Thymus (tissue), 11 donors: ENCODE measurements at regions not wholly inside any gene's neighbourhood (a gene's known extent, or its start where the extent isn't known, plus 50 kb on each side); places are given as distances from the start of the nearest gene placed in this dataset.

Experiments
- DNase-seq, 9 donors: peaks; one replicate each; pipeline ENCODE4 v3.0.0-alpha.2; 2013; ENCODE audit warnings: low spot score in 9 of 9, low read depth in 6 of 9, missing footprints in 1 of 9
- H3K27ac ChIP-seq, 2 donors: one replicate each; pipeline ENCODE4 v1.5.1; 2013; ENCODE audit warnings: control low read depth in 1 of 2, low read depth in 1 of 2, low read length in 1 of 2, mild to moderate bottlenecking in 1 of 2, moderate library complexity in 1 of 2
- H3K27me3 ChIP-seq, 2 donors: one replicate each; pipeline ENCODE4 v1.5.1; 2013; ENCODE audit warnings: low read length in 1 of 2; ENCODE audit not compliant: control insufficient read depth in 2 of 2, insufficient read depth in 1 of 2
- H3K36me3 ChIP-seq, 2 donors: one replicate each; pipeline ENCODE4 v1.5.1; 2013; ENCODE audit warnings: low read length in 1 of 2, mild to moderate bottlenecking in 1 of 2, moderate library complexity in 1 of 2; ENCODE audit not compliant: control insufficient read depth in 2 of 2, insufficient read depth in 2 of 2
- H3K4me1 ChIP-seq, 2 donors: one replicate each; pipeline ENCODE4 v1.5.1; 2013; ENCODE audit warnings: low read length in 2 of 2; ENCODE audit not compliant: control insufficient read depth in 2 of 2, insufficient read depth in 2 of 2
- H3K4me3 ChIP-seq, 2 donors: one replicate each; pipeline ENCODE4 v1.5.1; 2013; ENCODE audit warnings: low read length in 2 of 2, control low read depth in 1 of 2, mild to moderate bottlenecking in 1 of 2
- H3K9me3 ChIP-seq, 2 donors: one replicate each; pipeline ENCODE4 v1.5.1; 2013; ENCODE audit warnings: low read length in 1 of 2, mild to moderate bottlenecking in 1 of 2; ENCODE audit not compliant: control insufficient read depth in 2 of 2, insufficient read depth in 1 of 2
- WGBS: extraction: QIAGEN DNeasy Blood & Tissue Kit; methylation state at CpG from one replicate; pipeline ENCODE4 v1.1.7; 2013; 5-methylcytosine and 5-hydroxymethylcytosine counted together
- donor health status: healthy.

- whole genome bisulfite sequencing: 24% methylated on average over 11 of the region's 11 CpGs
- no peaks in the 10 kb centered on the region for H3K9me3 ChIP-seq
- H3K27me3 ChIP-seq: peaks cover 0 to 2% of the 10 kb centered on the region in 2 donors
These were observed 333.9 kb downstream of the UQCRFS1 start for GRCh38 chr19:28878862-28879566.

GRCh38 chr19:28876609-28877123 lies 336.3 kb downstream of the UQCRFS1 start:
- H3K9me3 ChIP-seq: no peaks in the 10 kb centered on the region
- DNase-seq: no peak
- peaks cover 0 to 1% of the 10 kb centered on the region in 2 donors for H3K27me3 ChIP-seq
- no peak overlapping the region for H3K4me3 ChIP-seq
- no peaks in the 10 kb centered on the region for H3K4me1 ChIP-seq
- 81% methylated on average over 7 of the region's 7 CpGs for WGBS
- no peak overlapping the region for H3K27ac ChIP-seq
- no peaks in the 10 kb centered on the region for H3K36me3 ChIP-seq

More at GRCh38 chr19:28878862-28879566, 333.9 kb downstream of the UQCRFS1 start:
- Histone ChIP-seq H3K4me1 (no peaks in the 10 kb centered on the region), H3K36me3 (no peaks in the 10 kb centered on the region), H3K4me3 (no peak overlapping the region), H3K27ac (no peak overlapping the region)
- DNase-seq: peak; percentile 32 to 78 (median 60)

GRCh38 chr19:28874742-28875141 lies 338.2 kb downstream of the UQCRFS1 start:
- Histone ChIP-seq H3K27me3 (no peaks in the 10 kb centered on the region), H3K36me3 (no peaks in the 10 kb centered on the region), H3K27ac (no peak overlapping the region), H3K4me1 (no peaks in the 10 kb centered on the region), H3K4me3 (no peak overlapping the region), H3K9me3 (no peaks in the 10 kb centered on the region)
- WGBS: 89% methylated on average over 9 of the region's 9 CpGs
- DNase-seq: no peak

- WGBS: 47% methylated on average over 2 of the region's 2 CpGs
- DNase-seq: no peak
- H3K4me3 ChIP-seq: no peak overlapping the region
- no peaks in the 10 kb centered on the region for H3K9me3 ChIP-seq
- no peak overlapping the region for H3K27ac ChIP-seq
- no peaks in the 10 kb centered on the region for H3K36me3 ChIP-seq
- no peaks in the 10 kb centered on the region for H3K4me1 ChIP-seq
- no peaks in the 10 kb centered on the region for H3K27me3 ChIP-seq
These were observed 339.6 kb downstream of the UQCRFS1 start for GRCh38 chr19:28873301-28873700.

- DNase-seq: no peak
- H3K27me3 ChIP-seq: no peaks in the 10 kb centered on the region
- H3K27ac ChIP-seq: no peak overlapping the region
- H3K36me3 ChIP-seq: no peaks in the 10 kb centered on the region
- no peaks in the 10 kb centered on the region for H3K9me3 ChIP-seq
- H3K4me3 ChIP-seq: no peak overlapping the region
- H3K4me1 ChIP-seq: no peaks in the 10 kb centered on the region
- WGBS: 96% methylated on average over 12 of the region's 12 CpGs
These were observed 341.7 kb downstream of the UQCRFS1 start for GRCh38 chr19:28871099-28871725.

DNA sequence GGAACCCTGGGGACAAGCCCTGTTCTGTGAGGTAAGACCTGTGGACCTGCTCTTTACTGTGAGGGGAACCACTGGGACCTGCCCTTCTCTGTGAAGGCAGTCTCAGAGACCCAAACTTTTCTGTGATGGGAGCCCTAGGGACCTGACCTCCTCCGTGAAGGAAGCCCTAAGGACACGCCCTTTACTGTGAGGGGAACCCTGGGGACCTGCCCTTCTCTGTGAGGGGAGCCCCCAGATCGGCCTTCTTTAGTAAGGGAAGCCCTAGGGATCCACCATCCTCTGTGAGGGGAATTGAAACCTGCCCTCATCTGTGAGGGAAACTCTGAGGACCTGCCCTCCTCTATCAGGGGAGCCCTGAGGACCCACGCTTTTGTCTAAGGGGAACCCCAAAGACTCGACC lies 343.5 kb downstream of the UQCRFS1 start:
- Histone ChIP-seq H3K27ac (no peak overlapping the region), H3K4me3 (no peak overlapping the region), H3K4me1 (no peaks in the 10 kb centered on the region), H3K27me3 (no peaks in the 10 kb centered on the region), H3K36me3 (no peaks in the 10 kb centered on the region), H3K9me3 (no peaks in the 10 kb centered on the region)
- 83% methylated on average over 5 of the region's 5 CpGs for WGBS
- DNase-seq: no peak

- Histone ChIP-seq H3K36me3 (no peaks in the 10 kb centered on the region), H3K27me3 (no peaks in the 10 kb centered on the region), H3K4me1 (no peaks in the 10 kb centered on the region), H3K27ac (no peak overlapping the region), H3K9me3 (no peaks in the 10 kb centered on the region), H3K4me3 (no peak overlapping the region)
- 91% methylated on average over 9 of the region's 9 CpGs for WGBS
- no peak for DNase-seq
These were observed 344.1 kb downstream of the UQCRFS1 start for GRCh38 chr19:28868836-28869235.

DNA sequence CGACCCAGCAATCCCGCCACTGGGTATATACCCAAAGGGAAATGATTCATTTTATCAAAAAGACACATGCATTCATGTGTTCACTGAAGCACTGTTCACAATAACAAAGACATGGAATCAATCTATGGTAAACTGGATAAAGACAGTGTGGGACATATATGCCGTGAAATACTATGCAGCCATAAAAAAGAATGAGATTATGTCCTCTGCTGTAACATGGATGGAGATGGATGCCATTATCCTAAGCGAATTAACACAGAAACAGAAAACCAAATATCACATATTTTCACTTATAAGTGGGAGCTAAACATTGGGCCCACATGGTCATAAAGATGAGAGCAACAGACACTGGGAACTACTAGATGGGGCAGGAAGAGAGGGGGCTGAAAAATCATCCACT lies 345.0 kb downstream of the UQCRFS1 start:
- Histone ChIP-seq H3K27ac (no peak overlapping the region), H3K36me3 (no peaks in the 10 kb centered on the region), H3K27me3 (no peaks in the 10 kb centered on the region), H3K4me1 (no peaks in the 10 kb centered on the region), H3K9me3 (no peaks in the 10 kb centered on the region), H3K4me3 (no peak overlapping the region)
- DNase-seq: no peak
- WGBS: 97% methylated on average over 4 of the region's 4 CpGs

GRCh38 chr19:28864577-28865042 lies 348.3 kb downstream of the UQCRFS1 start:
- H3K4me1 ChIP-seq: no peaks in the 10 kb centered on the region
- no peak for DNase-seq
- no peaks in the 10 kb centered on the region for H3K36me3 ChIP-seq
- no peak overlapping the region for H3K27ac ChIP-seq
- WGBS: 92% methylated on average over 9 of the region's 9 CpGs
- H3K27me3 ChIP-seq: no peaks in the 10 kb centered on the region
- H3K9me3 ChIP-seq: no peaks in the 10 kb centered on the region
- H3K4me3 ChIP-seq: no peak overlapping the region
